Transverse colon (tissue), 4 donors: ENCODE measurements at regions not wholly inside any gene's neighbourhood (a gene's known extent, or its start where the extent isn't known, plus 50 kb on each side); places are given as distances from the start of the nearest gene placed in this dataset.
A peak's percentile ranks its signal among the peaks of the same experiment; 100 is the strongest.

Experiments
- DNase-seq: peaks from one replicate; pipeline ENCODE4 v3.0.0-alpha.2; 2019
- H3K27ac ChIP-seq, 4 donors: fragments of 200-600 bp; sonication (generic); 2 replicates each; pipeline ENCODE4 v1.5.1; 2016 to 2018; ENCODE audit warnings: inconsistent platforms in 4 of 4
- H3K27me3 ChIP-seq: fragments of 200-600 bp; sonication (generic); 2 replicates; pipeline ENCODE4 v1.5.1; 2017; ENCODE audit warnings: inconsistent platforms
- H3K36me3 ChIP-seq, 4 donors: fragments of 200-600 bp; sonication (generic); 2 replicates each; pipeline ENCODE4 v1.5.1; 2017 to 2019; ENCODE audit warnings: inconsistent platforms in 4 of 4
- H3K4me1 ChIP-seq, 4 donors: fragments of 200-600 bp; sonication (generic); 2 replicates each; pipeline ENCODE4 v1.5.1; 2017 to 2020; ENCODE audit warnings: inconsistent platforms in 4 of 4
- H3K4me3 ChIP-seq, 4 donors: fragments of 200-600 bp; sonication (generic); 1 replicate in 1 of 4; 2 replicates in 3 of 4; pipeline versions ENCODE4 v1.5.1 to v1.6.1; 2017 to 2019; ENCODE audit warnings: inconsistent platforms in 4 of 4
- H3K9me3 ChIP-seq, 2 donors: fragments of 200-600 bp; sonication (generic); 2 replicates each; pipeline ENCODE4 v1.5.1; 2017 to 2019; ENCODE audit warnings: inconsistent platforms in 2 of 2
- EP300 ChIP-seq: sonication (generic); formaldehyde crosslinking; IDR thresholded peaks from one replicate; pipeline ENCODE4 v1.6.1; 2017; ENCODE audit warnings: antibody characterized with exemption, low read depth
- POLR2A ChIP-seq: fragments of 450-650 bp; IDR thresholded peaks from one replicate; pipeline ENCODE4 v1.6.1; 2016; ENCODE audit warnings: antibody characterized with exemption, mild to moderate bottlenecking, moderate library complexity
- POLR2AphosphoS5 ChIP-seq, 3 donors: sonication (generic); formaldehyde crosslinking; IDR thresholded peaks; one replicate each; pipeline ENCODE4 v1.6.1; 2016; ENCODE audit warnings: antibody characterized with exemption in 3 of 3
- WGBS, 2 donors: methylation state at CpG; one replicate each; pipeline ENCODE4 v1.1.5; 2018; ENCODE audit warnings: low coverage in 1 of 2; 5-methylcytosine and 5-hydroxymethylcytosine counted together
- in situ Hi-C, 4 donors: fragments of 200-750 bp; cut with MboI; loops; one replicate each; pipeline versions ENCODE4 v1.15.0 to v1.15.1; 2017; ENCODE audit warnings: low sequenced_read_pairs in 3 of 4, low pct_ligation_motif_present in 1 of 4, low pct_unique_long_range_greater_than_20kb in 1 of 4
- intact Hi-C: fragments of 100-400 bp; cut with DNase I; formaldehyde crosslinking; loops from one replicate; pipeline ENCODE4 v1.15.1; 2023; ENCODE audit warnings: low total_unique reads
- TF ChIP-seq, protein P1 (sequence below), 5 experiments: fragments of 200-600 bp in 3 of 5; fragments of 450-650 bp in 2 of 5; sonication (generic) in 3 of 5; IDR thresholded peaks; 1 replicate in 2 of 5; 2 replicates in 3 of 5; pipeline ENCODE4 v1.5.1; 2016 to 2017; ENCODE audit warnings: antibody characterized with exemption in 5 of 5, inconsistent platforms in 3 of 5, mild to moderate bottlenecking in 2 of 5, moderate library complexity in 1 of 5

DNA sequence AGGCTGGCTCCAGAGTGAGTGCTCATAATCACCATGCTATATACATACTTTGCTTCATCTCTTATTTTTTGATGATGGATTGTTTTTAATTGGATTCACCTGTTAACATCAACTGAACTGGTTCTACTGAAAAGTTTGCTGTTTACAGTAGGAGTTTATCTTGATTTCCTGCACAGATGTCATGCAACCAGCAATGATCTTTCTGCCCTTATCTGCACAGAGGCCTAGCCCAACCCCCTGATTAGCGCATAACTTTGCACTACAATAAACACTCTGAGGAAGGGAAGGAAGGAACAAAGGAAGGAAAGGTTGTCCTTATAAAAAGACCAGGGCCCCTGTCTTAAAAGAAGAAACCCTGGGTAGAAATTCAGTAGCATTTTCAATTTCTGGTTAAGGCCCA, 152.9 kb downstream of the RGS9 start:
- TF ChIP-seq, protein P1, sequence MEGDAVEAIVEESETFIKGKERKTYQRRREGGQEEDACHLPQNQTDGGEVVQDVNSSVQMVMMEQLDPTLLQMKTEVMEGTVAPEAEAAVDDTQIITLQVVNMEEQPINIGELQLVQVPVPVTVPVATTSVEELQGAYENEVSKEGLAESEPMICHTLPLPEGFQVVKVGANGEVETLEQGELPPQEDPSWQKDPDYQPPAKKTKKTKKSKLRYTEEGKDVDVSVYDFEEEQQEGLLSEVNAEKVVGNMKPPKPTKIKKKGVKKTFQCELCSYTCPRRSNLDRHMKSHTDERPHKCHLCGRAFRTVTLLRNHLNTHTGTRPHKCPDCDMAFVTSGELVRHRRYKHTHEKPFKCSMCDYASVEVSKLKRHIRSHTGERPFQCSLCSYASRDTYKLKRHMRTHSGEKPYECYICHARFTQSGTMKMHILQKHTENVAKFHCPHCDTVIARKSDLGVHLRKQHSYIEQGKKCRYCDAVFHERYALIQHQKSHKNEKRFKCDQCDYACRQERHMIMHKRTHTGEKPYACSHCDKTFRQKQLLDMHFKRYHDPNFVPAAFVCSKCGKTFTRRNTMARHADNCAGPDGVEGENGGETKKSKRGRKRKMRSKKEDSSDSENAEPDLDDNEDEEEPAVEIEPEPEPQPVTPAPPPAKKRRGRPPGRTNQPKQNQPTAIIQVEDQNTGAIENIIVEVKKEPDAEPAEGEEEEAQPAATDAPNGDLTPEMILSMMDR (IDR thresholded peaks at IDR 0.05): no peak
- TF ChIP-seq POLR2A (no peak), EP300 (no peak), POLR2AphosphoS5 (IDR thresholded peaks at IDR 0.05) (peak in 1 of 3 donors; percentile 23)
- in situ Hi-C loops: loop anchor here (10.0 to 25.0 kb wide), 5 partner anchors 265 to 875 kb away; partner anchors contain the start of gene AXIN2 (in 1 of the 4)

DNA sequence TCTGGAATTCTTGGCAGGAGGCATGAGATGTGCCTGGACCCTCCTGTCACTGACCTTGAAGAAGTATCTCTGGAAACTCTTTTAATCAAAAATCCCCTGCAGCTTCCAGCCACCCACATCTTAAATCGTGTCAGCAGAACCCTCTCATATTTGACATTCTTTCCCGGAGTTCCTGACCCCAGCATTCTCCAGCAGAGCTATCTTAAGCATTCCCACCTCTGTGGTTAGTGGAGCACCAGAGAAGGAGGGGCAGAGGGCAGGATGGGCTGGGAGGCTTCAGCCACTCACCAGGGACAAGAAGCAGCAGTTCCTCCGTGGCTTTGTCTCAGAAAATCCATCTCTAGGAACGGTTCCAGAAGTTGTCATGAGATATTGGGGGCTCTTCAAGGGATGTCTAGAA, 149.9 kb downstream of the RGS9 start:
- DNase-seq: no peak
- Histone ChIP-seq H3K27ac (no peak overlapping the region), H3K36me3 (no peaks in the 10 kb centered on the region), H3K9me3 (no peaks in the 10 kb centered on the region), H3K27me3 (no peaks in the 10 kb centered on the region), H3K4me3 (no peak overlapping the region), H3K4me1 (peaks cover 0 to 41% (median 13%) of the 10 kb centered on the region in 4 donors)
- intact Hi-C loops: no loop called here
- in situ Hi-C loops: loop anchor here (10.0 to 25.0 kb wide), 4 partner anchors 268 to 875 kb away; partner anchors contain the start of gene AXIN2 (in 1 of the 4)
- WGBS, 2 donors: 40 to 64% methylated on average over 1 to 4 of the region's 4 CpGs
- TF ChIP-seq, protein P1 (IDR thresholded peaks at IDR 0.05): no peak
- no peak for TF ChIP-seq EP300
- no peak for TF ChIP-seq POLR2AphosphoS5 (IDR thresholded peaks at IDR 0.05)
- no peak for TF ChIP-seq POLR2A

More for the DNA sequence above, 152.9 kb downstream of the RGS9 start:
- Histone ChIP-seq H3K4me3 (no peak overlapping the region), H3K9me3 (no peaks in the 10 kb centered on the region), H3K27me3 (no peaks in the 10 kb centered on the region), H3K4me1 (peaks cover 4 to 41% (median 20%) of the 10 kb centered on the region in 4 donors), H3K36me3 (no peaks in the 10 kb centered on the region), H3K27ac (peak overlapping the region; percentile 81 to 86 (median 84))
- intact Hi-C loops: loop anchor here (5.0 kb wide), 1 partner anchor 877 kb away; no protein-coding TSS in a partner anchor
- WGBS, 2 donors: 43 to 62% methylated on average over 1 of the region's 1 CpG
- DNase-seq: peak; percentile 59

DNA sequence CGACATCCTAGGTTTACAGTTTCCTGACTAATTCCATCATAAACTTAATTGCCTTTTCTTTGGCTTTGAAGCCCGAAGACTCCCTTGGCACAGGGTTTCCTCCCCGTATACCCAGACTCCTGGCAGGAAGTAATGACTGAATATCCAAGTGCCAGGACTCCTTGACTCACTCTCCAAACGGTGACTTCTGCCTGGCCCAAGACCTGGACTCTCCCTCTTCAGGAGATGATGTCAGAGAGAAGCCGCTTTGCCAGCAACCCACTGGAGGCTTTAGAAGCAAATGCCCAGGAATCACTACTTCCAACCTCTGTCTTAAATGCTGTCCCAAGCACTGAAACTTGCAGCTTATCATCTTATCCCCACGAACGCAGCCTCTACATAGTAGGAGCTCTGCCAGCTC, 146.5 kb downstream of the RGS9 start:
- Histone ChIP-seq H3K4me1 (peaks cover 0 to 15% (median 3%) of the 10 kb centered on the region in 4 donors), H3K27me3 (no peaks in the 10 kb centered on the region), H3K9me3 (no peaks in the 10 kb centered on the region), H3K27ac (peak overlapping the region; percentile 46 to 71 (median 57)), H3K4me3 (no peak overlapping the region), H3K36me3 (no peaks in the 10 kb centered on the region)
- in situ Hi-C loops: loop anchor here (10.0 to 25.0 kb wide), 4 partner anchors 271 to 879 kb away; partner anchors contain the start of gene AXIN2 (in 1 of the 4)
- WGBS, 2 donors: 50 to 53% methylated on average over 2 to 7 of the region's 7 CpGs
- TF ChIP-seq POLR2A (no peak), POLR2AphosphoS5 (IDR thresholded peaks at IDR 0.05) (peak in 1 of 3 donors; percentile 31)
- TF ChIP-seq, protein P1 (IDR thresholded peaks at IDR 0.05): no peak
- peak; percentile 70 for DNase-seq
- intact Hi-C loops: no loop called here

DNA sequence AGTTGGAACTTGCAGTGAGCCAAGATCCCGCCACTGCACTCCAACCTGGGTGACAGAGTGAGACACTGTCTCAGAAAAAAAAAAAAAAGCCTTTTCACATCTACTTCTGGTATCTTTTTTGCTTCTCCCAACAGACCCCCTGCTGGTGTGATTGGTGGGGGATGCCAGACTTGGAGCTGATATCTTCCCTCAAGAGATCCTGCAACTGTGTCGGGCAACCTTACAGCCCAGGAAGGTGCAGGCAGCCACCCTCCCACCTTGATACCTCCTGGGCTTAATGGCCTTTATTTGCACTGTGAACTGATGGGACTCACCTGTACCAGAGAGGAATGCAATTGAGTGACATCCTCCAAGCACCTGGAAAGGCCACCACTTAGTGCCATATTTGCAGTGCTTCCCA, 142.3 kb downstream of the RGS9 start:
- Histone ChIP-seq H3K4me1 (peaks cover 0 to 14% (median 6%) of the 10 kb centered on the region in 4 donors), H3K36me3 (no peaks in the 10 kb centered on the region), H3K27ac (no peak overlapping the region), H3K4me3 (no peak overlapping the region), H3K27me3 (no peaks in the 10 kb centered on the region), H3K9me3 (no peaks in the 10 kb centered on the region)
- no peak for DNase-seq
- in situ Hi-C loops (loop anchor here (25.0 kb wide), 3 partner anchors 283 to 883 kb away; partner anchors contain the start of gene AXIN2 (in 1 of the 4)), intact Hi-C loops (no loop called here)
- TF ChIP-seq, protein P1 (IDR thresholded peaks at IDR 0.05): no peak
- no peak for TF ChIP-seq EP300
- TF ChIP-seq POLR2AphosphoS5 (IDR thresholded peaks at IDR 0.05): no peak
- TF ChIP-seq POLR2A: no peak
- 93% methylated on average over 2 of the region's 2 CpGs; no CpG with 5 or more reads in 1 of the 2 donors for WGBS, 2 donors
